HG03025 (cell line): ENCODE measurements at regions not wholly inside any gene's neighbourhood (a gene's known extent, or its start where the extent isn't known, plus 50 kb on each side); places are given as distances from the start of the nearest gene placed in this dataset.
"Not testable (repeated sequence)": the region's sequence is repeated elsewhere in the genome, so short reads cannot be mapped to it uniquely, and the experiment has no call there.

Experiments
- ATAC-seq: cut with Tn5 transposase; IDR thresholded peaks from one replicate; pipeline ENCODE4 v1.9.1; 2021; ENCODE audit warnings: mild to moderate bottlenecking, moderate library complexity; ENCODE audit not compliant: unreplicated experiment, low FRiP score

DNA sequence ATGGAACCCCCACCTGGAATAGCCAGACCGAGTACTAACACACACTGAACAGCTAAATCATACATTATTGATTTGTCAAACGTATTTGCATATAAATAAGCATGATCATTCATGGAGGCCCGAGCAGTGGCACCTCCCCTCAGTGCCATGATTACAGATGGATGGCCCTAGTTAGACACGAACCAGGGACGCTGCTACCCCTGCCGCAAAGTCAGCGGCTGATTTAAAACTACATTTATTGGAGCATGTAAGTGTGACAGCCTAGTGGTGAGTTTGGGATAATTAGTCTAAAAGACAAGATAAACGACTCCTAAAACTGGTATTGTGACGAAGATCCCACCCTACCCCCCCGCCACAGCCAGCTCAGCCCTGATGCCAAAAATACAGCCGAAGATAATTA is 159.1 kb upstream of the MAFB start:
- no peak for ATAC-seq

DNA sequence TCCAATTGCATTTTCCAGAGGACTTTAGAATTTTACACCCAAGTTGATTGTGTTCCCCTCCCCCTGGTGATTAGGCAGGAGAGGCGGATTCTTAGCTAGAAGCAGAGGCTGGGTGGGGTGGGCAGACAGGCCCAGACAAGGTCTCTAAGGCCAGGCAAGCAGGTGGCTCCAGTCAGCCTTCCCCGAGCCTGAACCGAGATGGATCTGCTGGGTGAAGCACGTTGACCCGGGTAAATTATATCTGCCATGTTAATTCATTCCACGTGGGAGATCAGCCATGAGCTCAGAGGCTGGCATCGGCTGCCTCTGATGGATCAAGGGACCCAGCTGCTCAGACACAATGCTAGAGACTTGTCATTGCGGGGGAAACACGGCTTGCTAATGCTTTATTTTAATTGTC is 159.5 kb upstream of the MAFB start:
- ATAC-seq: no peak

DNA sequence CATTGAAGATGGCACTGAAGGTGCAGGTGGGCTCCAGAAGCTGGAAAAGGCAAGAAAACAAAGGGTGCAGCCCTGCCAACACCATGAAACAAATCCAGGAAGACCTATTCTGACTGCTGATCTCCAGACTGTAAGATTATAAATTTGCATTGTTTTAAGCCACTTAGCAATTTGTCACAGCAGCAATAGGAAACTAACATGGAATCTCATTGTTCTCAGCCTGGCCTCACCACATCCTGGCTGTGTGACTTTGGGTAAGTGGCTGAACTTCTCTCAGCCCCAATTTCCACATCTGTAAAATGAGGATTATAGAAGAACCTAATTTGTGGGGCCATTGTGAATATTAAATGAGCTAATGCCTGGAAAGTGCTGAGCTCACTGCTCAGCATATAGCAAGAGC is 160.4 kb upstream of the MAFB start:
- ATAC-seq: no peak

DNA sequence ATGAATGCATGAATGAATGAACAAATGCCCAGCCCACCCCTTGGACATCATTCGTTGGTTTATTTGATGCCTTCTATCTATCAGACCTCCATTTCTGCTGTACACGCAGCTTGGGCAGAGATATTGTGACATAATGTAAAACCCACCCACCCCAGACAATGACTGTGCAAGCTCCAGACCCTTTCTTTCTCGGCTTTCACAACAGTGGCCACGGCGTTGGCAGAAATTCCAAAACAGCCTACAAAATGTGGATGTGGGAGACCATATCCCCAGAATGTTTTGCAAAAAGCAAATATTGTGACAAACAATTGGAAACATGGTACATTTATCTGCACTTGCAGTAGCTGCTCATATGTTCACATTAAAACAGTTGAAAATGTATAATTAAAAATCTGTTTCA is 162.0 kb upstream of the MAFB start:
- ATAC-seq: no peak

DNA sequence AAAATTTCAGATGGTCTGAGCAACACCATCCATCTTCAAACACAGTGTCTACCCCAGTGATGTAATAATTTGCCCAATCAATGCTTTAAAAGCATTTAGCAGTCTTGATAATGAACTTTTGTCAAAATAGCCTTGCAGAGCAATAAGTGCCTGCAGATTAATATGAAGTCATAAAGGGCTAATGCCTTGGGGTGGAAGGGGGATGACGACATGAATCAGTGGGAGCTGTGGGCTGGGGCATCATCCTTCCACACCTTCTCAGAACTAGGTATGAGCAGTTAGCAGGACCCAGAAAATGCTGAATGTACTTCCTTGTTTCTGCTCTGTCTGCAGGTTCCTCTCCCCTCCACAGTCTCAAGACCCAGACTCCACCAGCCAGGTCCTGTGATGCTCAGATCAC is 166.2 kb upstream of the MAFB start:
- ATAC-seq: no peak

DNA sequence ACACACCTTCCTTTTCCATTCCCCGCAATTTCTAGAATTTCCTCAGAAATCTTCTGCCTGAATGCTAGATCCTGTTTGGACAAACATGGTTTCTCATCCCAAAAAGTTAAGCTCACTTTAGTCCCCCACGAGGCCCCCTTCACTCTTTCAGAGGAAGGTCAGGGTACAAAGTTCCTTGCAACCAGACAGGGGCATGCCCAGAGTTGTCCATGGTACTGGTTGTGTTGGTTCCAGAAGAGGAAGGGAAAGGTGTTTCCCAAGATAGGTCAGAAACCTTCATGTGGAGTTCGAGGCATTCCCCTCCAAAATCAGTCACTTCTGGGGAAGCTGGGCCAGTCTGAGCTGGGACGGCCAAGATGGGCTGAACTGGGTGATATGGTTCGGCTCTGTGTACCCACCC is 167.6 kb upstream of the MAFB start:
- ATAC-seq: no peak

DNA sequence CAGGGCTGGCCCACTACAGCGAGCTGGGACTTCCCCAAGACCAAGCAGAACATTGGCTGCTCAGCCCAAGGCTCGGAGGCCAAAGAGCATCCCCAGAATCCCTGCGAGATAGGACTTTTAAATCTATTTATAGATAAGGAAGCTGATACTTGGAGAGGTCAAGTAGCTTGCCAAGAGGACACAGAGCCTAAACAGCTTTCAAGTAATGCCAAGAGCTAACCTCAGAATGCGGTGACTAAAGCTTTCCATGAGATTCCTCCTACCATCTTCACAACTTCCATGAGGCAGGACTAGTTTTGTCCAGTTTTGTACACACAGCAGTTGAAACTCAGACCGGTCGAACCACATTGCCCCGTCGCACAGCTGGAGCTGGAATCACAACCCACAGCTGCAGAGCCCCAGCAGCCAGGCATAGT is 168.1 kb upstream of the TOP1 start:
- ATAC-seq: no peak

DNA sequence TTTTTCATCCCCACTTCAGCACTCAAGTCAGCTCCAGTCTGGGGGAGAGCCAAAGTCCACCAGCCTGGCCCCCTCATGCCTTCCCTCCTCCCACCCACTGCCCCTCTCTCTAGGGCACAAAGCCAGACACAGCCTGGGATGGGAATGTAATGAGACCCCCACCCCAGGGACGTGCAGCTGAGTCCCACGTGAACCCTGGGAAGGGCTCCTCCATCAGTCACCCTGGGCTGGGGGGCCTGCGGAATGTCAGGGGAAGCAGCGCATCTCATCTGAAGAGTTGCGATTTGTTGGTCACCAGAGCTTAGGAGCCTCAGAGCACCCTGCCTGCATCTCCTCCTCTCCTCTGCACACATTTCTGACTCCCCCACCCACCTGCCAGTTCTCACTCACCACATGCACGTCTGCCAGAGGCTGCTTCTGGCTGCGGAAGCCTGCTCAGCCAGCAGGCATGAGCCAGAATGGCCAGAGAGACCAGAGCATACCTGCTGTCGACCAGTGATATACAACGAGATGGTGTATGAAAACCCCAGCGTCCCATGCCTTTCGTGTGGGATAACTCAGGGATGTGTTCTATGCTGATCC is 167.1 kb upstream of the TOP1 start:
- no peak for ATAC-seq

DNA sequence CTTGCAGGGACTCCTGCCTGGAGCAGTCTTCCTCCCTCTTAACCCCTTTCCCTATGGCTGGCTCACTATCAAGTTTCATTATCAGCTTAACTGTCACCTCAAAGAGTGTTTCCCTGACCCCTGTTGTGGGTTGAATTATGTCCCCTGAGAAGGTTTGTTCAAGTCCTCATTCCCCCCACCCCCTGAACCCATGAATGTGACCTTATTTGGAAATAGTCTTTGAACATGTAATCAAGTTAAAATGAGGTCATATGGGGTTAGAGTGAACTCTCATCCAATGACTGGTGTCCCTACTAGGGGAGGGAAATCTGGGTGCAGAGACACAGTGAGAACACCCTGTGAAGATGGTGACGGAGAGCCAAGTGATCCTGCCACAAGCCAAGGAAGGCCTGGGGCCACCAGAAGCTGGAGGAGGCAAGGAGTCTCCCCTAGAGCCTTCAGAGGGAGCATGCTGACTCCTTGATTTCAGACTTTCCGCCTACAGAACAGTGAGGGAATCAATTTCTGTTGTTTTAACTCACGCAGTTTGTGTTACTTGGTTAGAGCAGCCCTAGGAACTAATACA is 165.2 kb upstream of the TOP1 start:
- ATAC-seq: no peak

DNA sequence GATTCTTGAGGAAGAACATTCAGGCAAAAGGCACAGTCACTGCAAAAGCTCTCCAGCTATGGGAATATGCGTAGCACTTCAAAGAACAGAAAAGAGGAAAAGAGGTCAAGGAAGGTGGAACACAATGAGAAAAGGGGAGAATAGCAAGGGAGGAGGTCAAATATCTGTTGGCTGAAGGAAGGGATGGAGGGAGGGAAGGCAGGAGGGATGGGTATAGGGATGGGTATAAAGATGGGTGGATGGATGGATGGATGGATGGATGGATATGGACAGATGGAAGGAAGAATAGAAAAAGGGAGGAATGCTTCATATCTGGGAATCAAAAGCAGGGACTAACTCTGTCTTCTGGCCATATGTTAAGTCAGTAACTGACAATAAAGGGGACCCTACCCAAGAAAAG is 164.2 kb upstream of the TOP1 start:
- no peak for ATAC-seq

DNA sequence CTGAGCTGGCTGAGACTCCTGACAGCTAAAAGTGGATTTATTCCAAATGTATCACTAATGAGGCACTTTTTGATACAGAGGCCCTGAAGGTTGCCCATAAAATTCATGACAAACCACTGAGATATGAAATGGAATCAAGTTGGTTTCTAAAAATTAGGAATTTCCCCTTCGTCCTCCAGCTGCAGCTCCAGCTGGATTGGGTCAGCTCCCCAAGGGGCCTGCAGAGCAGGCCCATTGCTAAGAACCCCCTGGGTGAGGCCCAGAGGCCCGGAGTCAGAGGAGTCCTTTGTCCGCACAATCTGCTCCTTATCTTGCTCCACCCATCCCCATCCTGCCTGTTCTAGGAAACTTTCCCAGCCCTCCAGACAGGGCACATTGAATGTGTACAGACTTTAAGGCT is 163.5 kb upstream of the TOP1 start:
- no peak for ATAC-seq

DNA sequence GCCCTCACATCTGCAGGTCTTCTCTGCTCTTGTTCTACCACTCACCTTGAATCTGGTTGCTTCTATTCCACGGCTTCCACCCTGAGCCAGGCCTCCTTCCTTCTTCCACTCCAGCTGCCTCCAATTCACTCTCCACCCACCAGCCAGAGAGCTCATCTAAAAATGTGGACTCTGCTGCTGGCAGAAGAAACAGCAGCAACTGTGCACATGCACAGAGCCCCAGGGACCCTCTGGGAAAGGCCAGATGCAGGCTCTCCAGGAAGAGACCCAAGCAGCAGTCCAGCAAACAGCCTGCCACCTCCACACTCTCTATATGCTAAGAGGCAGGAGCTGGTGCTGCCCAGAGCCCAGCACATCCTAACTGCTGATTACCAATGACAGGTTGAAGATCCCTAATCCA is 162.6 kb upstream of the TOP1 start:
- ATAC-seq: no peak

DNA sequence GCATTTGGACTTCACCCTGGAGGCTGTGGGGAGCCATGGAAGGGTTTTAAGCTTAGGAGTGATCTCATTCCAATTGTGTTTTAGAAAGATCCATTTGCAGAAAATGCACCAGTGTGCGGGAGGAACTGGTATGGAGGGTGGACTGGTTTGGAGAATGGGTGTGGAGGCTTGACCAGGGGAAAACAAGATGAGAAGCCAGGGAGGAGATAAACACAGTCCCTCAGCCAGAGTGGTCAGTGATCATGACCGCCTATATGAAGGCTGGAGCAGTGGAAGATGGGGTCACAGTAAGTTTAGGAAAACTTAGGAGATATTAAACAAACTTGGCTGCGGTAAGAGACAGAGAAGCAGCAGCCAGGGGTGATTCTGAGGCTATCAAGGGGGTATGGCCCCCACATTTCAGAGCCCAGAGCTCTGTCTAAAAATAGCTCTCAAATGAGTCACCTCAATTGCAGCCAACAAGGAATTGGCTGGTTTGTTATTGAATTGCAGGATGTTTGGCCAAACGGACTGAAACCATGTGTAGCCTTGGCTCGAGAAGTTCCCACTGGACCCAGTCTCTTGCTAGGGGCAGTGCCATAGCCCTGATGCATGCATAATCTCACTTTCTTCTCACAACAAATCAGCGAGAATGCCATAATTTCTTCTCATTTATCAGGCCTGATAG is 159.9 kb upstream of the TOP1 start:
- no peak for ATAC-seq

DNA sequence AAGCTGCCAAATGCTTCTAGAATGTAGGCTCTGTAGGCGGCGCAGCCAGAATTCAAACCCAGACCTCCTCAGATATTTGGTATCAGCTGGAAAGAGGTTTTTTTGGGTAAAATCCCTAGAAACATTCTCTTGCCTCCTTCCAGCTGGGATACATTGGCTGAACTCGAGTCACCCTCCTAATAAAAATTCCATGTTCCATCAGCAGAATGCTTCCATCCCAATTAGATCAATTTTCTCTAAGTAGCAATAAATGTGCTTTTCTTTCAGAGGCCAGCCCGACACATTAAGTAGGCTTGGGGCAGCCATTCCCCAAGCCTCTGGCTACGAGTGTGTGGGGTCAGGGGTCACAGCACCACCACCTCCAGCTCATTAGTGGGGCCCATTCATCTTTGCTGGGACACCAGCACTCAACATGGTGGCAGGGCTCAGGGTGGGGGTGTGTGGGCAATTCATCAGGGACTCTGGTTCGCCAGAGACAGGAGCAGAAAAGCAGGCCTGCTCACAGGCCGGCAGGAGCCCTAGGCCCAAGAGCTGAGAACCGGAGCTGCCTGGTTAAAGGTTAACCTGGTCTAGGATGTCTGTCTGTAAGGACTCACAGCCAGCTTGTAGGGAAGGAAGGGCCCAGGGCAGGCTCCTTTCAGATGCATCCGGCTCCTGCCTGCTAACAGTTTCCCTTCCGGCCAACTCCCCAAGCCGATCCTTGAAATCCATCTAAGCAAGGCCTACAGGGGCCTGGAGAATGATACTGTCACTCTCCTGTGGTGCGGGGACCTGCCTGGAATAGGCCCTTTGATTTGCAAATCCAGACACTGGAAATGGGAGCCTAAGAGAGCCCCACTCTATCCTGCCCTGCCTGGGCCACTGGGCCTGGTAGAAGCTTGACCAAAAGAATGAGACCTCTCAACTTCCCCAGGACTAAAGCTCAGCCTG is 159.1 kb upstream of the TOP1 start:
- ATAC-seq: no peak

DNA sequence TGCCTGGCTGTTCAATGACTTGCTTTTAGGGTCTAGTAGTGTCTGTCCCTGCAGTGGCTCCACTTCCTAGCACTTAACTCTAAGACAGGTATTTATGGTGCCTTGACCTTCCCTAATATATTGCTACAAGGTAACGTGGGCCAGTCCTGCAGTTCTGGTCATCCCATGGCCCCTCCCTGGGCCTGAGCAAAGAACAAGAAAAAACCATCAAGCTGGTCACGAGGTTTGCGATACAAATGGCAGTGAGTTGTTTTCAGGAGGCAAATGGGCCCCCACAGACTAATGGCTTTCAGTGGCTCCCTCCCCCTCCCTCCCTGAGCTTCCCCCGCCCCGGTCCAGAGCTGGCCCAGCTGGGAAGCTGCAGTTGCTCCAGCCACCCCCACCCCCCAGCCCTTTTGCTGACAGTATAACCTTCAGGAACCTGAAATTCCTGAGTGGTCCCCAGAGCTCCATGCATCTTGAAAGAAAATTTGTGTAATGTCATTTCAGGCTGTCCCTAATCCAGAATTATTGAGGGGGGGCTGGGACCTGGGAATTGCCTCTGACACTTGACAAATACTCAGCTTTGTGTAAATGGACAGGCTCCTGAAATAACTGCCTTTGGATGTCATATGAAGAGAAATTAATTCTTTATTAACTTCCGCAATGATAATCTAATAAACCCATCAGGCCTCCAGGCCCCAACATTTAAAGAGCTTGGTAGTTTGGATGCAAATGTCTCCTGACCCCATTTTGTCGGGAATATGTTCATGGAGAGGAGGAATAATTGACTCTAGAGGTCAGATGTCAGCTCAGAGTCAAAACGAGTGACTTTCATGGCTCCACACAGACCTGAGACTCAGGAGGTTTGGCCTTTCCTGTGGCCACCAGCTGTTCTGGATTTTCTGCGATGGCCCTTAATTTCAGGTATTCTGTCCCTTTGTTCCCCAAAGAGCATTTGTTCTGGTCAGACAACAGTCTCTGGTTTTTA is 153.2 kb upstream of the TOP1 start:
- no peak for ATAC-seq

DNA sequence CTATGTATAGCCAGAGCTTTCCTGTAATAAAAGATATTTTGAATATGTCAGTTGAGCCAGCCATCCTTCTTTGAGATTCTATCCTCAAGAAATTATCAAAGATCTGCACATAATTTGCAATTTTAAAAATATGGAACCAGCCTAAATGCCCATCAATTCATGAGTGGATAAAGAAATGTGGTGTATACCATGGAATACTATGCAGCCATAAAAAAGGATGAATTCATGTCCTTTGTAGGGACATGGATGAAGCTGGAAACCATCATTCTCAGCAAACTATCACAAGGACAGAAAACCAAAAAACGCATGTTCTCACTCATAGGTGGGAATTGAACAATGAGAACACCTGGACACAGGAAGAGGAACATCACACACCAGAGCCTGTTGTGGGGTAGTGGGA is 150.5 kb upstream of the TOP1 start:
- not testable (repeated sequence) for ATAC-seq

DNA sequence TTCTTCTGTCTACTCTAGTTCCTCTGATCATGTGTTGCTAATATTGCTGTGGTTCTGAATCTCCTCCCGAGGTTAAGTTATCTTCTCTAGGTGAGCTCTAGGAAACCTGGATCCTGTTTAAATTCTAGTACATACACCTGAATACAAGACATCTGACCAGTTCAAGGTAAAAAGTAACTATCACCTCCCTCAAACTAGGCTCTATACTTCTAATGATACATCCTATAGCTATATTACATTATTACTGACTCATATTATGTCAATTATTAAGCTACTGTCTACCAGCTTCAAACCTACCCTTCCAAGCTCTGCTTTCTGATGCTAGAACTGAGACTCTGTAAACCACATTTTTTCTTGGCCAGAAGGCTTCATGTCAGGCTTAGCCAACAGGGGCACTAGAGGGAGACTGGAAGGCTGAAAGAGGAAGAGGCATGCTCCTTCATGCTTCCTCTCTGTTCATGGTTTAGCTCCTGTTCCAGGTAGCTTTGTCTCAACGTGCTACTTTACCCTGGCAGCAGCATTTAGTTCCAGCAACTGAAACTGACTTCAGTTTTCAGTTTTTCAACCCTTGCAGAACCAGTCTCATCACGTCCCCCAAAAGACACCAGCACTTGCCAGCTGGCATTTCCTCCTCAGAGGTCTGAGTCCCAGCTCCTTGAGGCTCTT is 148.4 kb upstream of the TOP1 start:
- no peak for ATAC-seq

DNA sequence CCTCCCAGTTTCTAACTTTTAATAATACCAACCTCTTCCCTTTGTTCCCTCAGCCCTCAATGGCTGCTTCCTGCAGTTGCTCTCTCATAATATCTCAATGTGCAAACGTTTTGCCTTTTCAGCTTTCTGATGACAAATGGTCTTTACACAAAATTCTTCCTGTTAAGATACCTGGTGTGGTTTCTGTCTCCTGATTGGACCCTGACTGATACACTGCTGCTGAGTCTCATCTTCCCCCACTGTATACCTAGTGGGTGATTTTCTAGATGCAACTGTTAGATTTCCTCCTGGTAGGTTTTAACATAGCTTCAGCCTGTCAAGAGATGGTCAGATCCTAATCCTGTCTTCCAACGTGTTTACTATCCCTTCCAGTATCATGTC is 147.9 kb upstream of the TOP1 start:
- no peak for ATAC-seq

DNA sequence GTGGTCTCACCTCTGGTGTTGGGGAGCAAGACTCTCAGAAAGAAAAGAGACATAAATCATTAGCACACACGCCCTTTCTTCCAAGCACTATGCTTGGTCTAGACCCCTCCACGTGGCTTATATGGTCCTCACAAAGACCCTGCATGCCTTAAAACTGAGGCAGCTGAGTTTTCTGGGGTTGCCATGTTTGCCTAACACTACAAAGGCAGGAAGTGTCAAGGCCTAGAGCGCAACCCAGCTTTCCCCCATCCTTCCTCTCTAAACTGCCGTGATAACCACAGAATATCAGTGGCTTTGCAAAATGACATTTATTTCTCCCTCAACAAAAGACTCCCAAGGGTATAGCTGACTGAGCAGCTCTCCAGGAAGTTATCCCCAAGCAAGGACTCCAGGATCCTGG is 146.5 kb upstream of the TOP1 start:
- no peak for ATAC-seq

DNA sequence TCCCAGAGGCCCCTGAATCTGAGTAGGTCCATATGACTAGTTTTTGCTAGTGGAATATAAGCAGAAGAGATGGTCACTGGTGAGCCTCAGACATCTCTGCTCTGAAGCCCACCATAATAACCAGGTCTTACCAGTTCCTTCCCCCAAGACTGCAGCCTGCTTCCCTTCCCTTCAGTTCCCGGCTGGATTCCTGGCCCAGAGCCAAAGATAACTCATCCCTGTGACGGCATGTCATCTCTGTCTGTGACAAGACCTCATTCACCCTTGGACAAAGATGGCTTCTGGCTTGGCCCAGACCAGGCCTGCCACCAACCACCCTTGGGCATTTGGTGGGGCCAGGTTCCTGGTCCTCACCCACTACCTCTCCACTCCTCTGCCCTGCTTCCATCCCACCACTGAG is 145.5 kb upstream of the TOP1 start:
- no peak for ATAC-seq
